DMS114 treated with DMSO at 0.1 percent for 48 hours (cell line): ENCODE measurements at regions not wholly inside any gene's neighbourhood (a gene's known extent, or its start where the extent isn't known, plus 50 kb on each side); places are given as distances from the start of the nearest gene placed in this dataset.

ENCODE experiments used
- DNase-seq: peaks from one replicate; lab custom pipeline; 2025; ENCODE audit not compliant: unreplicated experiment; lab: John Stamatoyannopoulos, UW

- no peak for DNase-seq
Measured at GRCh38 chr16:49081086-49081485, 200.6 kb downstream of the CBLN1 start.

- DNase-seq, result no peak
Measured at GRCh38 chr16:49078571-49078970, 203.1 kb downstream of the CBLN1 start.

GRCh38 chr16:49078104-49078503 lies 203.5 kb downstream of the CBLN1 start:
- DNase-seq, result no peak

GRCh38 chr16:49075709-49076108 lies 205.9 kb downstream of the CBLN1 start:
- DNase-seq, result no peak

GRCh38 chr16:49068224-49068623 lies 213.4 kb downstream of the CBLN1 start:
- DNase-seq, result no peak

- no peak for DNase-seq
Measured at GRCh38 chr16:49067776-49068175, 213.9 kb downstream of the CBLN1 start.

GRCh38 chr16:49061137-49061714 lies 220.4 kb downstream of the CBLN1 start:
- no peak for DNase-seq

GRCh38 chr16:49060728-49061127 lies 220.9 kb downstream of the CBLN1 start:
- no peak for DNase-seq

- no peak for DNase-seq
Measured at GRCh38 chr16:49058382-49058781, 223.3 kb downstream of the CBLN1 start.

- no peak for DNase-seq
Measured at GRCh38 chr16:49057936-49058335, 223.7 kb downstream of the CBLN1 start.

GRCh38 chr16:49057391-49057790 lies 224.2 kb downstream of the CBLN1 start:
- no peak for DNase-seq

- no peak for DNase-seq
Measured at GRCh38 chr16:49056546-49056945, 225.1 kb downstream of the CBLN1 start.

GRCh38 chr16:49055824-49056545 lies 225.7 kb downstream of the CBLN1 start:
- no peak for DNase-seq

- DNase-seq, result no peak
Measured at GRCh38 chr16:49055291-49055690, 226.3 kb downstream of the CBLN1 start.

GRCh38 chr16:49054606-49055005 lies 227.0 kb downstream of the CBLN1 start:
- DNase-seq, result no peak

- no peak for DNase-seq
Measured at GRCh38 chr16:49052846-49053245, 228.8 kb downstream of the CBLN1 start.

GRCh38 chr16:49051576-49051975 lies 230.1 kb downstream of the CBLN1 start:
- DNase-seq, result no peak

- DNase-seq, result no peak
Measured at GRCh38 chr16:49050607-49051006, 231.0 kb downstream of the CBLN1 start.

- DNase-seq, result no peak
Measured at GRCh38 chr16:49049644-49050043, 232.0 kb downstream of the CBLN1 start.

- DNase-seq, result no peak
Measured at GRCh38 chr16:49049191-49049590, 232.4 kb downstream of the CBLN1 start.

- DNase-seq, result no peak
Measured at GRCh38 chr16:49048557-49048956, 233.1 kb downstream of the CBLN1 start.

GRCh38 chr16:49036126-49036525 lies 245.5 kb downstream of the CBLN1 start:
- DNase-seq, result no peak

GRCh38 chr16:49027420-49027819 lies 254.2 kb downstream of the CBLN1 start:
- DNase-seq, result no peak
